Fibroblast of upper back skin (primary cell): ENCODE measurements at regions not wholly inside any gene's neighbourhood (a gene's known extent, or its start where the extent isn't known, plus 50 kb on each side); places are given as distances from the start of the nearest gene placed in this dataset.

Experiments used
- DNase-seq: peaks from one replicate; pipeline ENCODE4 v3.0.0-alpha.2; 2013

- no peak for DNase-seq
These were observed 268.1 kb downstream of the BUD13 start for GRCh38 chr11:116504541-116505297.

- DNase-seq, result no peak
These were observed 269.3 kb downstream of the BUD13 start for GRCh38 chr11:116503216-116504160.

GRCh38 chr11:116502641-116503061 is 270.1 kb downstream of the BUD13 start:
- DNase-seq, result no peak

- no peak for DNase-seq
These were observed 271.1 kb downstream of the BUD13 start for GRCh38 chr11:116501728-116502127.

GRCh38 chr11:116500947-116501602 is 271.7 kb downstream of the BUD13 start:
- DNase-seq, result no peak

GRCh38 chr11:116500026-116500946 is 272.5 kb downstream of the BUD13 start:
- no peak for DNase-seq

GRCh38 chr11:116499396-116500003 is 273.3 kb downstream of the BUD13 start:
- DNase-seq, result peak; percentile 75

GRCh38 chr11:116498161-116498560 is 274.6 kb downstream of the BUD13 start:
- no peak for DNase-seq

- DNase-seq, result no peak
These were observed 280.2 kb downstream of the BUD13 start for GRCh38 chr11:116492600-116492999.

- DNase-seq, result no peak
These were observed 283.9 kb downstream of the BUD13 start for GRCh38 chr11:116488836-116489389.

- DNase-seq, result no peak
These were observed 287.4 kb downstream of the BUD13 start for GRCh38 chr11:116485425-116485824.

- no peak for DNase-seq
These were observed 290.1 kb downstream of the BUD13 start for GRCh38 chr11:116482716-116483115.

GRCh38 chr11:116481126-116481675 is 291.6 kb downstream of the BUD13 start:
- DNase-seq, result no peak

- DNase-seq, result no peak
These were observed 293.8 kb downstream of the BUD13 start for GRCh38 chr11:116478669-116479668.

- no peak for DNase-seq
These were observed 294.6 kb downstream of the BUD13 start for GRCh38 chr11:116478205-116478604.

GRCh38 chr11:116473790-116474346 is 298.9 kb downstream of the BUD13 start:
- DNase-seq, result no peak

GRCh38 chr11:116473206-116473769 is 299.5 kb downstream of the BUD13 start:
- peak; percentile 56 for DNase-seq

GRCh38 chr11:116472651-116473050 is 300.1 kb downstream of the BUD13 start:
- peak; percentile 43 for DNase-seq
